B cell (primary cell): ENCODE measurements at regions not wholly inside any gene's neighbourhood (a gene's known extent, or its start where the extent isn't known, plus 50 kb on each side); places are given as distances from the start of the nearest gene placed in this dataset.

ENCODE experiments used
- ATAC-seq: fragments of 200-7000 bp; cut with Tn5 transposase; one replicate; pipeline ENCODE4 v1.10.0; 2021; ENCODE audit warnings: low read depth, mild to moderate bottlenecking, moderate number of reproducible peaks, moderate library complexity
- CTCF ChIA-PET: fragments of 350-600 bp; sonication (Branson Sonifier 250); formaldehyde crosslinking; loops from one replicate; lab custom pipeline; 2021; ENCODE audit warnings: antibody characterized with exemption, inconsistent platforms; lab: Charles Lee
- POLR2A ChIA-PET: fragments of 350-600 bp; sonication (Branson Sonifier 250); formaldehyde crosslinking; loops from one replicate; lab custom pipeline; 2021; ENCODE audit warnings: antibody characterized with exemption; lab: Charles Lee
- DNase-seq: peaks from one replicate; pipeline ENCODE4 v3.0.0; 2013
- H2AFZ ChIP-seq: 2 replicates; pipeline ENCODE4 v1.6.1; 2012; ENCODE audit warnings: mild to moderate bottlenecking, low read depth, low read length; ENCODE audit not compliant: insufficient read depth, poor library complexity, severe bottlenecking
- H3K27ac ChIP-seq, 2 donors: 1 replicate in 1 of 2; 2 replicates in 1 of 2; pipeline ENCODE4 v1.5.1; 2012 to 2013; ENCODE audit warnings: low read length in 2 of 2, mild to moderate bottlenecking in 2 of 2, moderate library complexity in 1 of 2
- H3K27me3 ChIP-seq, 4 experiments: fragments of 200-600 bp in 1 of 4; sonication (generic) in 1 of 4; replicated peaks in 1 of 4; 1 replicate in 2 of 4; 2 replicates in 2 of 4; pipeline versions ENCODE4 v1.6.1 to v1.7.0; 2013 to 2016; ENCODE audit warnings: low read length in 3 of 4, mild to moderate bottlenecking in 2 of 4, mixed read lengths in 1 of 4, moderate library complexity in 1 of 4; ENCODE audit not compliant: insufficient read depth in 4 of 4, control insufficient read depth in 3 of 4; ENCODE audit errors: control extremely low read depth in 1 of 4
- H3K36me3 ChIP-seq, 2 experiments: replicated peaks in 1 of 2; 1 replicate in 1 of 2; 2 replicates in 1 of 2; pipeline versions ENCODE4 v1.6.1 to v1.7.1; 2013; ENCODE audit warnings: low read length in 1 of 2; ENCODE audit not compliant: insufficient read depth in 2 of 2, control insufficient read depth in 1 of 2; ENCODE audit errors: control extremely low read depth in 1 of 2, extremely low read depth in 1 of 2
- H3K4me1 ChIP-seq, 2 donors: fragments of 200-600 bp in 1 of 2; sonication (generic) in 1 of 2; 1 replicate in 1 of 2; 2 replicates in 1 of 2; pipeline versions ENCODE4 v1.5.1 to v1.6.1; 2013 to 2017; ENCODE audit warnings: low read length in 2 of 2; ENCODE audit not compliant: control insufficient read depth in 2 of 2, insufficient read depth in 2 of 2
- H3K4me2 ChIP-seq: replicated peaks from 2 replicates; pipeline ENCODE3; 2012; ENCODE audit warnings: mild to moderate bottlenecking, low read depth, low read length; ENCODE audit not compliant: poor library complexity, severe bottlenecking
- H3K4me3 ChIP-seq, 5 experiments: fragments of 200-600 bp in 1 of 5; sonication (generic) in 1 of 5; 1 replicate in 3 of 5; 2 replicates in 2 of 5; pipeline versions ENCODE4 v1.5.1 to v1.7.0; 2011 to 2016; ENCODE audit warnings: low read length in 4 of 5, mild to moderate bottlenecking in 4 of 5, low read depth in 2 of 5, control low read depth in 1 of 5, moderate library complexity in 1 of 5; ENCODE audit not compliant: insufficient read depth in 1 of 5; ENCODE audit errors: control extremely low read depth in 1 of 5, extremely low read depth in 1 of 5
- H3K79me2 ChIP-seq: fragments of 200-600 bp; sonication (generic); one replicate; pipeline ENCODE4 v1.6.0; 2016; ENCODE audit warnings: low read length; ENCODE audit not compliant: control insufficient read depth, insufficient read depth
- H3K9ac ChIP-seq: fragments of 200-600 bp; sonication (generic); 2 replicates; pipeline ENCODE4 v1.6.1; 2017; ENCODE audit warnings: mild to moderate bottlenecking, low read length, moderate library complexity
- H3K9me3 ChIP-seq, 3 donors: one replicate each; pipeline versions ENCODE4 v1.6.1 to v1.7.1; 2013; ENCODE audit warnings: low read length in 2 of 3; ENCODE audit not compliant: control insufficient read depth in 2 of 3, insufficient read depth in 1 of 3; ENCODE audit errors: control extremely low read depth in 1 of 3
- H4K20me1 ChIP-seq: 2 replicates; pipeline ENCODE4 v1.6.0; 2012; ENCODE audit warnings: mild to moderate bottlenecking, low read length; ENCODE audit not compliant: insufficient read depth, control insufficient read depth, poor library complexity, severe bottlenecking
- H3K27ac Mint-ChIP-seq: one replicate; pipeline ENCODE4 v1.8.0; 2021; ENCODE audit warnings: mixed read lengths
- H3K27me3 Mint-ChIP-seq: one replicate; pipeline ENCODE4 v1.8.0; 2021; ENCODE audit warnings: mixed read lengths
- H3K4me1 Mint-ChIP-seq: one replicate; pipeline ENCODE4 v1.8.0; 2021; ENCODE audit warnings: mixed read lengths
- H3K4me3 Mint-ChIP-seq: one replicate; pipeline ENCODE4 v1.8.0; 2021; ENCODE audit warnings: mixed read lengths
- H3K9me3 Mint-ChIP-seq: one replicate; pipeline ENCODE4 v1.8.0; 2022; ENCODE audit warnings: mixed read lengths; ENCODE audit not compliant: insufficient read depth
- EZH2 ChIP-seq: IDR thresholded peaks from 2 replicates; pipeline ENCODE4 v1.6.1; 2012; ENCODE audit warnings: borderline replicate concordance, low read depth, mild to moderate bottlenecking, moderate library complexity, low read length; ENCODE audit not compliant: insufficient read depth, poor library complexity, severe bottlenecking
- WGBS: methylation state at CpG from one replicate; pipeline ENCODE4 v1.1.5; 2013; ENCODE audit warnings: missing lambda C conversion rate; ENCODE audit not compliant: insufficient coverage; 5-methylcytosine and 5-hydroxymethylcytosine counted together
- intact Hi-C: fragments of 100-400 bp; cut with micrococcal nuclease; formaldehyde crosslinking; loops from one replicate; pipeline ENCODE4 v1.10.0; 2022
- TF ChIP-seq, protein P1 (sequence below): fragments of 200-600 bp; IDR thresholded peaks from one replicate; pipeline ENCODE4 v1.8.0; 2022; ENCODE audit warnings: antibody characterized with exemption, mild to moderate bottlenecking

DNA sequence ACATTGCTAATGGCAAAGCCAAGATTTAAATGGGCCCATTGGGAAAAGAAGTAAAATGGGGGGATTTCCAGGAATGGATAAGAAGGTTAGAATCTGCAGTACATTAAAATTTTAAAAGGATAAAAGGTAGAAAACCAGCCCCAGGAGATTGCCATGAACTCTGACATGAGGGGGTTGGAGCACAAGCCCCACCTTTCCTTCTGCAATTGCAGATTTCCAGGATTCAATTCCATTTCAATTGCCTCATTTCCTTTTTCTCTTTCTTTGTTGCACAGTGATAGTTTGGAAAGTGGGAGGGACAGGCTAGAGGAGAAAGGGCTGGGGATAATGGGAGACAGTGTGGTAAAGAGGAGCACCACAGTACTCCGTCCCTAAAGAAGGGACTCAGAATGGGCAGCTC, 238.5 kb upstream of the RAB4A start:
- H3K79me2 ChIP-seq, result no peaks in the 10 kb centered on the region
- peaks cover 0 to 8% (median 2%) of the 10 kb centered on the region in 4 experiments for H3K27me3 ChIP-seq
- no peak overlapping the region for H3K27ac Mint-ChIP-seq
- H3K27me3 Mint-ChIP-seq, result peaks cover 31% of the 10 kb centered on the region
- no peaks in the 10 kb centered on the region for H3K36me3 ChIP-seq
- H3K9me3 ChIP-seq, result no peaks in the 10 kb centered on the region
- CTCF ChIA-PET, result no interaction called here
- DNase-seq (no peak), ATAC-seq (no peak)
- peaks cover 28 to 29% of the 10 kb centered on the region in 2 donors for H3K4me1 ChIP-seq
- intact Hi-C loops, result no loop called here
- no peak overlapping the region for H3K27ac ChIP-seq
- H4K20me1 ChIP-seq, result no peaks in the 10 kb centered on the region
- H3K4me2 ChIP-seq, result no peak overlapping the region
- no peak overlapping the region for H3K9ac ChIP-seq
- H3K4me3 Mint-ChIP-seq, result no peak overlapping the region
- POLR2A ChIA-PET, result no interaction called here
- no peak overlapping the region for H2AFZ ChIP-seq
- H3K4me1 Mint-ChIP-seq, result peaks cover 40% of the 10 kb centered on the region
- WGBS, result 100% methylated on average over 1 of the region's 1 CpG
- H3K4me3 ChIP-seq, result no peak overlapping the region
- TF ChIP-seq EZH2, result no peak
- TF ChIP-seq, protein P1, sequence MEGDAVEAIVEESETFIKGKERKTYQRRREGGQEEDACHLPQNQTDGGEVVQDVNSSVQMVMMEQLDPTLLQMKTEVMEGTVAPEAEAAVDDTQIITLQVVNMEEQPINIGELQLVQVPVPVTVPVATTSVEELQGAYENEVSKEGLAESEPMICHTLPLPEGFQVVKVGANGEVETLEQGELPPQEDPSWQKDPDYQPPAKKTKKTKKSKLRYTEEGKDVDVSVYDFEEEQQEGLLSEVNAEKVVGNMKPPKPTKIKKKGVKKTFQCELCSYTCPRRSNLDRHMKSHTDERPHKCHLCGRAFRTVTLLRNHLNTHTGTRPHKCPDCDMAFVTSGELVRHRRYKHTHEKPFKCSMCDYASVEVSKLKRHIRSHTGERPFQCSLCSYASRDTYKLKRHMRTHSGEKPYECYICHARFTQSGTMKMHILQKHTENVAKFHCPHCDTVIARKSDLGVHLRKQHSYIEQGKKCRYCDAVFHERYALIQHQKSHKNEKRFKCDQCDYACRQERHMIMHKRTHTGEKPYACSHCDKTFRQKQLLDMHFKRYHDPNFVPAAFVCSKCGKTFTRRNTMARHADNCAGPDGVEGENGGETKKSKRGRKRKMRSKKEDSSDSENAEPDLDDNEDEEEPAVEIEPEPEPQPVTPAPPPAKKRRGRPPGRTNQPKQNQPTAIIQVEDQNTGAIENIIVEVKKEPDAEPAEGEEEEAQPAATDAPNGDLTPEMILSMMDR, result no peak
- H3K9me3 Mint-ChIP-seq, result no peaks in the 10 kb centered on the region

DNA sequence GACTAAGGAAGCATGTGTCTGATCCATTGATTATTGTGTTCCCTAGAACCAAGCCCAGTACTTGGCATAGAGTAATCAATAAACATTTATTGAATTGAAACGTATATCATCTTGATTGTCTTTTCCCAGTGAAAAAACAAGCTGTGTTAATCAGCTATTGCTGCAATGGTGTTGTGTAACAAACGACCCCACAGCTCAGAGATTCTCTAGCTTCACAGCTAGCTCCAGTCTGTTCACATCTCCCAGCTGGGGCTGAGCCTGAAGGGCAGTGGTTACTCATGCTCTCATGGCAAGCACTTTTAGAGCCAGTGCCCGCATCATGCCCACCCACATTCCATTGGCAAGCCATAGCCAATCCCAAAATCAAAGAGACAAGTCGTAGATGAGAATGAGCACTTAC, 237.4 kb upstream of the RAB4A start:
- TF ChIP-seq, protein P1, result no peak
- no peak for TF ChIP-seq EZH2
- Histone ChIP-seq H3K9me3 (no peaks in the 10 kb centered on the region), H3K4me2 (no peak overlapping the region), H3K4me1 (peaks cover 23% of the 10 kb centered on the region in 2 donors), H3K9ac (no peak overlapping the region), H3K27ac (no peak overlapping the region), H4K20me1 (no peaks in the 10 kb centered on the region), H2AFZ (no peak overlapping the region), H3K27me3 (peaks cover 0 to 12% (median 4%) of the 10 kb centered on the region in 4 experiments), H3K4me3 (no peak overlapping the region), H3K36me3 (no peaks in the 10 kb centered on the region), H3K79me2 (no peaks in the 10 kb centered on the region)
- Mint-ChIP-seq H3K27ac (no peak overlapping the region), H3K27me3 (peaks cover 38% of the 10 kb centered on the region), H3K9me3 (no peaks in the 10 kb centered on the region), H3K4me3 (no peak overlapping the region), H3K4me1 (peaks cover 35% of the 10 kb centered on the region)
- CTCF ChIA-PET, result no interaction called here
- no peak for DNase-seq
- WGBS, result 95% methylated on average over 2 of the region's 4 CpGs
- no peak for ATAC-seq
- POLR2A ChIA-PET, result no interaction called here
- intact Hi-C loops, result no loop called here
